ENCODE measurements at regions not wholly inside any gene's neighbourhood (a gene's known extent, or its start where the extent isn't known, plus 50 kb on each side); places are given as distances from the start of the nearest gene placed in this dataset.

DNA sequence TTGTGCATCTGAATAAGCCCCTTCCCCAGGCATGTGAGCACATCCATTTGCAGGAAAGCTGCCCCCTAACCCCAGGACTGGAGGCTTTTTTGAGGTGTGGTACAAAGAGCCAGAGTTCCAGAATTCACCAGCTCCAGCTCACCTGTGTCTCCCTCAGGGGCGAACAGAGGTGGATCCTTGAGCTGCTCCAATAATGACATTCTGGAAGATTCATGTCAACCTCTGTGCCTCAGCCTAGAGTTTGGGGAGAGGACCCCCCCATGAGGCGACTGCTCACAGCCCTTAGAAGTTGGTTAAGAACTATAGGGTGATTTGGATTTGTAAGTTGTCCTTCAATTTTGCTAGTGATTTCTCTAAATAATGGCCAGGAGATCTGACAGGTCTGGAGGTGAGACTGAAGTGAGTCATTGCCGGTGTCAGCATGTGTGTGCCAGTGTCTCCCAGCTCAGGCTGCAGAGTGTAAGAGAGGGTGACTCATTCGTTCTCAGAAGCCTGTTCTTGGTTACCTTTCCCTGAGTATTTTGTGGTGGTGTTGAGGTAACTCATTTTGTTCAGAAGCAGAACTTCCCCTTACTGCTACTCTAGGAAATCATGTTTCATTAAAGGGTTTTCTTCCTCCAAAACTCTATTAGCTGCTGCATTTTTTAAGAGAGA, 136.9 kb upstream of the TOPAZ1 start:
- TF ChIP-seq, protein P1, sequence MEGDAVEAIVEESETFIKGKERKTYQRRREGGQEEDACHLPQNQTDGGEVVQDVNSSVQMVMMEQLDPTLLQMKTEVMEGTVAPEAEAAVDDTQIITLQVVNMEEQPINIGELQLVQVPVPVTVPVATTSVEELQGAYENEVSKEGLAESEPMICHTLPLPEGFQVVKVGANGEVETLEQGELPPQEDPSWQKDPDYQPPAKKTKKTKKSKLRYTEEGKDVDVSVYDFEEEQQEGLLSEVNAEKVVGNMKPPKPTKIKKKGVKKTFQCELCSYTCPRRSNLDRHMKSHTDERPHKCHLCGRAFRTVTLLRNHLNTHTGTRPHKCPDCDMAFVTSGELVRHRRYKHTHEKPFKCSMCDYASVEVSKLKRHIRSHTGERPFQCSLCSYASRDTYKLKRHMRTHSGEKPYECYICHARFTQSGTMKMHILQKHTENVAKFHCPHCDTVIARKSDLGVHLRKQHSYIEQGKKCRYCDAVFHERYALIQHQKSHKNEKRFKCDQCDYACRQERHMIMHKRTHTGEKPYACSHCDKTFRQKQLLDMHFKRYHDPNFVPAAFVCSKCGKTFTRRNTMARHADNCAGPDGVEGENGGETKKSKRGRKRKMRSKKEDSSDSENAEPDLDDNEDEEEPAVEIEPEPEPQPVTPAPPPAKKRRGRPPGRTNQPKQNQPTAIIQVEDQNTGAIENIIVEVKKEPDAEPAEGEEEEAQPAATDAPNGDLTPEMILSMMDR (IDR thresholded peaks at IDR 0.05): no peak
- TF ChIP-seq POLR2A (IDR thresholded peaks at IDR 0.05): no peak
